NCI-H1930 (cell line): ENCODE measurements at regions not wholly inside any gene's neighbourhood (a gene's known extent, or its start where the extent isn't known, plus 50 kb on each side); places are given as distances from the start of the nearest gene placed in this dataset.

Experiments used
- DNase-seq, 2 experiments: peaks; one replicate each; lab custom pipeline; 2025; lab: John Stamatoyannopoulos, UW

DNA sequence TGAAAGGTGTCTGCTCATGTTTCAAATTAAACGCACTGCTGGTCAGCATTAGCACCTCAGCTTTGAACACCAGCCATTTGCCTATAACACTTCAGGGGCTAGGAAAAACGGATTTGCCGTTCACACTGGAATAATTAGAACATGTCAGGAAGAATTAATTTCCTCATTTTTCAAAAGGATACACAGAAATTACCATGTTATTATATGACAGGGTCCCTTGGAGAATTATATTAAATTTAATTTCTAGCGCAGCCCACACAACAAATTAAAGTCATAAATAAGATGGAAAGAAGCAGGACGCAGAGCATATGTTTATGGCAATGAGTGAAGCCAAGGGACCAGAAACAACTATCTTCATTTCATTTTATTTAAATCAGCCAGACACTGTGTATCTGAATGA is 83.8 kb upstream of the SOX6 start:
- no peak for DNase-seq

DNA sequence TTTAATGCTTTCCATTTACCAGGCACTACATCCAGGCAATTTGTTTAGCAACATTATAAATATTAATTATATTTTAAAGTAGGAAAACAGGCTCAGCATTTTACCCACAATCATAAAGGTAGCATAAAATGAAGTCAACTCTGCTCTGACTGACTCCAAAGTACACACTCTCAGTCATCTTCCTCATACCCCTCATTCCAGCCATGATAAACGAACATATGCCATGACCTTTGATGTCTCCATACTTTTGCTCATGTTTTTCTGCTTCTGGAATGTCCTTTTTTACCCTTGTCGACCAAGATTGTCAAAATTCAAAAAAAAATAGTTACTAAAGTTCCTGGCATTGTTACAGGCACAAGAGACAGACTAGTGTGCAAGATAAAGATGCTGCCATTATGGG is 77.7 kb upstream of the SOX6 start:
- DNase-seq, result no peak

DNA sequence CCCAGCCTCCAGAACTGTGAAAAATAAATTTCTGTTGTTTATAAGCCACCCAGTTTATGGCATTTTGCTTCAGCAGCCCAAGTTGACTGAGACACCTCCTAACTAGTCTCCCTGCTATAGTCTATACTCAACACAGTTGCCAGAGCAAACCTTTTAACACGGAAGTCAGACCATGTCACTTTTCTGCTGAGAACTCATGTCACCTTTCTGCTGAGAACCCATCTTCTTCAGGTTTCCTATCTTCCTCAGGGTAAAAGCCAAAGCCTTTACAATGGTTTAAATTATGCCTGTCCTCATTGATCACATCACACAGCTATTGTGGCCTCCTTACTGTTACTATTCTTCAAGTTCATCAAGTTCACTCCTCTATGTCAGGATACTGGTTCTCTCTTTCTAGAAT is 74.3 kb upstream of the SOX6 start:
- no peak for DNase-seq

DNA sequence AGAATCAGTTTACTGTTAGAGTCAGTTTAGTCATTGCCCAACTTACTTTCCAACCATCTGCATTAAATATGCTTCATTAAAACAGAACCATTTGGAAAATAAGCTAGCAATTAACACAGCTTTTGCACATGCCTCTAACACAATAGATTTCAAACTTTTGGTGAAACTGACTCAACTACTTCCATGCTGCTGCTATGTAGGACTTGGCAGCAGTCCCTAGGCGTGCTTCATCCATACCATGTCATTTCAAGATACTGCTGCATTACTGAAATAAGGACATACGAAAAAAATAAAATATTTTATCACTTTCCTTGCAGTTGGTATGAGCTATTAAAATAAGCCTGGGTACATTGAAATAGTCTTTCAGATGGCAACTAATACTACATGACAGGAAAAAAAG is 65.5 kb upstream of the SOX6 start:
- no peak for DNase-seq

DNA sequence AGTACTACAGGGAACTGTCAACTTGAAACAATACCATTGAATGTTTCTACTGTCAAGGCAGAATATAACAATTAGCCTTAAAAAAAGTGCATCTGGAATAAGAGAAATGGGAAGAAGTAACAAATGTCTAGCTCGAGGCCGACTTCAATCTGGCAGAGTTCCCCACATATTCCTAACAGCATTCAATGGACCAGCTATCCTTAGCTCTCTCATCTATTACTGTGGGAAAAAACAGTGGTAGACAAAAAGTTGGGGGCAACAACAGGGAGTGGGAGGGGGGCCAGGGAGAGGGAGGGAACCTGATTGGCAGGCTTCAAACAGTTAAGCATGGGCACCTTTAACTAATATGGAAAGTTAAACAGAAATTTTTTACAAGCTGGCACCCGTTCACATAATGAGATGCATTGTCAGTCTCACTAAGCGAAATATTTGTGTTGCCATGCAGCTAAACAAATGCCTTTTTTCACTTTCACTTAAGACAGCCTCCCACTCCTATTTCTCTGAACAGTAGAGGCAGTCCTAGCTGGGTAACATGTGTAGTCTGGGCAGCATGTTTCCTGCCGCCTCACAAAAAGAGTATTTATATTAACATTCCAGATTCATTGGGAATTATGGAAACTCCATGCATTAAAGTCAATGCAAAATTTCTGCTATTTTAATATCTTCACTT is 62.2 kb upstream of the SOX6 start:
- DNase-seq, result no peak

DNA sequence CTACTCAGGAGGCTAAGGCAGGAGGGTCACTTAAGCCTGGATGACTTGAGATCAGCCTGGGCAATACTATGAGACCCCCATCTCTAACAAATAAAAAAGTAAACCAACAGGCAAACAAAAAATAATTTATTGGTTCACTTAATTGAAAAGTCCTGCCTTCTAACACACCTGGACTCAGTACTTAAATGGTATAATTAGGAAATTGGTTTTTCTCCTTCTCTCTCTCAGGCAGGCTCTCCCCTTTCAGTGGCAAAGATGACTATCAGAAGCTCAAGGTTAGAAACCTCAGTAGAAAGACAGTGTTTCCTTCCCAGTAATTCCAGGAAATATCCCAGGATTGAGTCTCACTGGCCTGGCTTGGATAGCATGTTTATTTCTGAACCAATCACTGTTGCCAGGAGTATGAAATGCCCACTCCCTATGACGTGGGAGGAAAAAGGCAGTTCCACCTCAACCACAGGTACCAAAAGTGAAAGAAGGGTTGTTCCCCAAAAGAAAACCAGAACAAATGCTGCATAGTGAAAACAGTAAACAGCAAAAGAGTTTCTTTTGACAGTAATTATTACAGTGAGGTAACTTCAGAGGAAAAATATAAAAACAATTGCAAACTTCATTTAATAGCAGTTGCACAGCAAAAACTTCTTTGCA is 56.3 kb upstream of the SOX6 start:
- no peak for DNase-seq

DNA sequence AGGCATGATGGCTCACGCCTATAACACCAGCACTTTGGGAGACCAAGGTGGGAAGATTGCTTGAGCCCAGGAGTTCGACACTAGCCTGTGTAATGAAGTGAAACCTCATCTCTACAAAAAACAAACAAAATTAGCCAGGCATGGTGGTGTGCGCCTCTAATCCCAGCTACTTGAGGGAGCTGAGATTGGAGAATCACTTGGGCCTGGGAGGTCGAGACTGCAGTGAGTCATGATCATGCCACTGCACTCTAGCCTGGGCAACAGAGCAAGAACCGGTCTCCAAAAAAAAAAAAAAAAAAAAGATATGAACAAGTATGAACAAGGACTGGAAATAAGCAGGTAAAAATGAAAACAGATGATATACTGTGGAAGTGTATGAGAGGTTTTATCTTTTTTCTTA is 54.1 kb upstream of the SOX6 start:
- no peak for DNase-seq

DNA sequence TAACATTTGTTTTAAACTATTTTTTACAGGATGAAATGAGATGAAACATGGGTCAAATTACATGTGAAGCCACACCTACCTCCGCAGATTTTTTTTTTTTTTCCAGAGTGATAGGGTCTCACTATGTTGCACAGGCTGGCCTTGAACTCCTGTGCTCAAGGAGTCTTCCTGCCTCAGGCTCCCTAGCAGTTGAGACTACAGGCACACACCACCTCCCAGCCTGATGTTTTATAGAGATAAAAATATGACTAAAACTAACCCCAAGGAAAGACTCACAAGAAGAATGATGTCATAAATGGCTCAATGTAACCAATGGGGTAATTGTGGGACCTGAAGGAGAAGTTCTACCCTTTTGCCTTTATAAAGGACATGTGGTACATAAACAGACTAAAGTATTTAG is 52.3 kb upstream of the SOX6 start:
- DNase-seq, result no peak

DNA sequence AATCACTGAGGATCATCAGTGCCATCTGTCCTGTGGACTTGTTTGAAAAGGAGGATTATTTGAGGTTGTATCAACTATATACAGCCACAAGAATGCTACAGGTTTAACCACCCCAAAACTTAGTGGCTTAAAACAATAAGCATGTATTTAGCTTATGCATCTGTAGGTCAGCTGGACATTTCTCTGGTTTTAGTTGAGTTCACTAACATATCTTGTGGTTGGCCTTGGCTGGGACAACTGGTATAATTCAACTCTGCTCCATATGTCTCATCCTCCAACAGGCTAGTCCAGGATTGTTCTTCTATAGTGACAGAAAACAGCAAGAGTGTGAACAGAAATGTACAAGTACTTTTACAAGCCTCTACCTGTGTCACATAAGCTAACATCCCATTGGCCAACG is 49.9 kb upstream of the SOX6 start:
- no peak for DNase-seq
